ENCODE measurements at regions not wholly inside any gene's neighbourhood (a gene's known extent, or its start where the extent isn't known, plus 50 kb on each side); places are given as distances from the start of the nearest gene placed in this dataset.

DNA sequence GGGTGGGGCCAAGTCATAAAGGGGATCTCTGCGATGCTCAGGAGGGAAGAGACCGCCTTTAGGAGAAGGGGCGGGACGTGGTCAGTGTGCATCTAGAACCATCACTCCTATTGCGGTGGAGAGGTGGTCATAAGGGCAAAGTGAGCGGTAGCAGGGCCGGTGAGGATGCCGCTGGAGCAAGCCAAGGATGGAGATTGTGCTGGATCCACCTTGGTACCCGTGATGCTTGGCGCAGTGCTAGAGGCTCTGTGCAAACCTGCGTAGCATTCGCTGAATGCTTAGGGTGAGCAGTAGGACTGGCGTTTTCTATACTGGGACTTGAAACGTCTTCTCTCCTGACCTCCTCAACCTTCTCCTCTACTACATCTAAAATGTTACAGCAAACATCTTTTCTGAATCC, 294.2 kb downstream of the FGF9 start:
- no peak for DNase-seq (ENCODE audit: low spot score)

GRCh38 chr13:21966014-21966413, 295.1 kb downstream of the FGF9 start:
- no peak for DNase-seq (ENCODE audit: low spot score)

- no peak for DNase-seq (ENCODE audit: low spot score)
Observed at GRCh38 chr13:21967871-21968270, 297.0 kb downstream of the FGF9 start.

DNA sequence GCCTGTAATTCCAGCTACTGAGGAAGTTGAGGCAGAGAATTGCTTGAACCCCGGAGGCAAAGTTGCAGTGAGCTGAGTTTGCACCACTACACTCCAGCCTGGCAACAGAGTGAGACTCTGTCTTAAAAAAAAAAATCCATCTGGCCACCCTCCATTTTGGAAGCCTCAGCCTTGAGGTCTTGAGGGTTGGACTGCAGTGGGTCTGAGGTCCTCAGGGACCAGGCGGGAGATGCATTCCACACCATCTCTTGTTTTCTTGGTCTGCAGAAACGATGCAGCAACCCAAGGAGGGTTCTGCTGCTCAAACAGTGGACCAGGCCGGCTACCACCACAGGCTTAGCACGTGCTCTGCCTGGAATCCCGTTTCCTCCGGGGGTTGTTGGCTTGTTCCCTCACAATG, 299.3 kb downstream of the FGF9 start:
- DNase-seq (ENCODE audit: low spot score) = no peak

DNA sequence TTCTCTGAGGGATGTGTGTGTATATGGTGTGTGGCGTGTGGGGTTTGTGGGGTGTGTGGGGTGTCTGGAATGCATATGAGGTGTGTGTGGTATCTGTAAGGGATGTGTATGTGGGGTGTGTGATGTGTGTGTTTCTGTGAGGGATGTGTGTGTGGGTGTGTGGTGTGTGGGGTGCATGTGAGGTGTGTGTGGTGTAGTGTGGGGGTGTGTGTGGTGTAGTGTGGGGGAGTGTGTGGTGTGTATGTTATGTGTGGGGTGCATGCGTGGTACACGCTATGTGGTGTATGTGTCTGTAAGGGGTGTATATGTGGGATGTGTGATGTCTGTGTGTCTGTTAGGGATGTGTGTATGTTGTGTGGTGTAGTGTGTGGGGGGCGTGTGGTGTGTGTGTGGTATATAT, 300.0 kb downstream of the FGF9 start:
- no peak for DNase-seq (ENCODE audit: low spot score)

DNA sequence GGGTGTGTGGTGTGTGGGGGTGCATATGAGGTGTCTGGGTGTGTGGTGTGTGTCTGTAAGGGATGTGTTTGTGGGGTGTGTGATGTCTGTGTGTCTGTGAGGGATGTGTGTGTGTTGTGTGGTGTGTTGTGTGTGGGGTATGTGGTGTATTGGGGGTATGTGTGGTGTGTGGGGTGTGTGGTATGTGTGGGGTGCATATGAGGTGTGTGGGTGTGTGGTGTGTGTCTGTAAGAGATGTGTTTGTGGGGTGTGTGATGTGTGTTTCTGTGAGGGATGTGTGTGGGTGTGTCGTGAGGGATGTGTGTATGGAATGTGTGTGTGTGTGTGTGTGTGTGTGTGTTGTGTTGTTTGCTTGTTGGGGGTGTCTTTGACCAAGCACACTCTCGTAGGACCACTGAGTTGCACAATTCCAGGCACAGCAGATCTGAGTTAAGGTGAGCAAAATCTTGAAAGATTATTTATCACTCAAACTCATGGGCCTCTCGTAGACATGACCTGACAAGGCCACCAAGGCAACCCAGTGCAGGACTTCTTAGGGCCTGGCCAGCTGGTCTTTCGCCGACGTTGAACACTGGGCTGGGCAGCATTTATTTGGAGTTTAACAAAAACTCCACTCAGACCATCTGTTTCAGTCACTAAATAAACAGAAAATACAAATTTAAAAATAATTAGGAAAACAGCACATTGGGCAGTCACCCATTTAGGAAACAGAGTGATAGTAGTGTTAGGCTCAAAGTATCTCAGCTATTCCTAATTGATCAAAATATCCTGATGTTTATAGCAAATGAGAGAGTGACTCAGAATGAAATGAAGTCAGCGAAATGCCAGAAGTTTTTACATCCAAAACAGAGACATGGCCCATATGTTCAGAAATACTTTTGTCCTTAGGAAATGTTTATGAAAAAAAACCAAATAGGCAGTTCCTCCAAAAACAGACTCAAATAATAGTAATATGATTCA, 301.1 kb downstream of the FGF9 start:
- DNase-seq (ENCODE audit: low spot score) = no peak

DNA sequence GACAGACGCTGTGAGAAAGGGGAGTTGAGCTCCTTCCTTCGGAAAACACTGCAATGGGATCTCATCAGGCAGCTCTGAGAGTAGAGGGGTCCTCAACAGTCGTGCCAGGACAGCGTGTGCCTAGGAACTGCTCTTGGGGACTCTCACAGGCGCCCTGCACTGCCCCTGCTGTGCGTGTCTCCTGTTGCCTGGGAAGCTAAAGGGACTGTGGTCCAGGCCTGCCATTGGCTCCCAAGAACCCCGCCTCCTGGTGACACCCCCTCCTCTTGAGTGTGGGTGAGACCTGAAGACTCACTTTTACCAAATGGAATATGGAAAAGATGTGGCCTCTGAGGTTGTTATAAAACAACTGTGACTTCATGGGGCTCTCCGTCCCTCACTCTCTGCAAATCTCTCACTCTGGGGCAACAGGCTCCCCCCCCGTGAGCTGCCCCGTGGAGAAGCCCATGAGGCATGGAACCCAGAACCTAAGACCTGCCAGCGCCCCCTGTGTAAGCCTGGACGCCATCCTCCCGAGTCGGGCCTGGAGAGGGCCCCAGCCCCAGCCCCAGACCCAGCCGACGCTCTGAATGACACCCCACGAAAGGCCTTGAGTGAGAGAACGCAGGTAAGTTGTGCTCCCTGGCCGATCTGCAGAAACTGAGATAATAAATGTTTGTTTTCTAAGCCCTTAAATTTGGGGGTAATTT, 302.7 kb downstream of the FGF9 start:
- no peak for DNase-seq (ENCODE audit: low spot score)

- no peak for DNase-seq (ENCODE audit: low spot score)
Observed at GRCh38 chr13:21974741-21975140, 303.9 kb downstream of the FGF9 start.

DNA sequence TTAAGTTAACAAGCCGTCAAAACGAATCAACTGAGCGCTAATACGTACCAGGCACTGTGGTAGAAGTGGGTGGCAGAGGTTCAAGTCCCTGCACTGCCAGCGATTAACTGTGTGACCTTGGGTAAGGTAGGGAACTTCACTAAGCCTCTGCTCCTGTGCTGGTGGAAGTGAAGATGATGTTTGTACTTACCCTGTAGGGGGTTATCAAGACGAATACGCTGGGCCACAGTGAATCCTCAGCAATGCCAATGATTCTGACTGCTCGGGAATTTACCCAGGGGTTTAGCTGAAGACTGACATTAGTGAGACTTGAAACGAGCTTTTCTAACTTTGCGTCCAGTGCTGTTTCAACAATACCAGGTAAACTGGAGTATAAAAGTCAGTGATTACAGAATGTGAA, 305.3 kb downstream of the FGF9 start:
- DNase-seq (ENCODE audit: low spot score) = no peak

DNA sequence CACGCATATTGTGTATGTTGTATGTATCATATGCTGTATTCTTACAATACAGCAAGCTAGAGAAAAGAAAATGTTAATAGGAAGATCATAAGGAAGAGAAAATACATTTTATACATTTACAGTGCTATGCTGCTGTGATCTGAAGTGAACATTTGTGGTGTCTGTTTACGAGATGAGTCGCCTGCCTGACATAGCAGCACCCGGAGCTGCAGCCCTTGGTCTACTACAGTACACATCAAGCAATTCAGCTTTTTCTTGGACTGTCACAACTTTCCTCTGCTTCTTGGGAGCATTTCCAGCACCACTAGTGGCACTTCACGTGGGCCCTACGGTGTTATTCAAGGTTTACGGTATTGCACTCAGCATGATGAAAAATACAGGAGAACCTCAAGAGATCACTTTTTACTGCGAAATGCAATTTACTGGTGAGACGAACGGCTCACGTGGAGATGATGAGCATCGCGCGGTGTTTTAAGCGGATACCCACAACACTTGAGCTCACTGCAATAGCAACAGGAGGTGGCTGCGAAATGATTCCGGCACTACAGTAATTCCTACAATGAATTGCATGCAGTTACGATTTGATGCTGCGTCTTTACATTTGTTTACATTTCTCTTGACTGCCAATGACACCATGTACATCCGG, 308.4 kb downstream of the FGF9 start:
- DNase-seq (ENCODE audit: low spot score) = no peak

- DNase-seq (ENCODE audit: low spot score) = no peak
Observed at GRCh38 chr13:21980049-21980448, 309.2 kb downstream of the FGF9 start.

GRCh38 chr13:21984156-21984555, 313.3 kb downstream of the FGF9 start:
- no peak for DNase-seq (ENCODE audit: low spot score)

GRCh38 chr13:21986602-21987001, 315.7 kb downstream of the FGF9 start:
- no peak for DNase-seq (ENCODE audit: low spot score)

DNA sequence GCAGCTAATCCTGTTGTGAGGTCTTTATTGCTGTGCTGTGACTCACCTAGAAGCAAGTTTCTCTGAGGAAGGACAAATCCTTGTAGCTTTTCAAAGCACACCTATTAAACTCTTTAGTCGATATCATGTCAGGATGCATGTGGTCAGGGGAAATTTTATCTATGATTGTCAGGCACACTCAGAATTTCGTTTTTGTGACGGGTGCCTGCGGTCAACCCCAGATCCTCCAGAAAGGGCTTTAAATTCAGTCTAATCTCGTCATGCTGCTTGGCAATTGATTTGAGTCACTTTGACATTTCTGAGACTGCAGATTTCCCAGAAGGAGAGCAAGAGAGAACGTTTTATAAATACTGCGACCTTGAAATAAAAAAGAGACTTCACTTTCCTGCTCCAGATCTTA, 316.9 kb downstream of the FGF9 start:
- no peak for DNase-seq (ENCODE audit: low spot score)

DNA sequence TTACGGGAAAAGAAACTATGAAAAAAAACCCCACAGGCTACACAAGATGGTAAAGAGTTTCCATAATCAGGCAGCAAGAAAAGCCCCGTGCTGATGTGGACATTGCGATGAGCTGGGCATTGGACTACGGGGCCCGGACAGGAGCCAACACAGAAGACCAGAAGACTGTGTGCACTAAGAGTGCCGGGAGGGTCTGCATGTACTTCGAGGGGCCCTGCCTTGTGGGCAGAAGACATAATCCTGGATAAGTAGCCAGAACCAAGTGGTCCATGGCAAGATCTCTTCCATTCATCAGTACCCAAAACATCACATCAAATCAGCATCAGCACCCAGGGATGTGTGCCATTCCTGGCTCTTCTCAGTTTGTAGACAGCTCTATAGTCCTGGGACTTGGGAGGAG, 317.8 kb downstream of the FGF9 start:
- DNase-seq (ENCODE audit: low spot score) = no peak

GRCh38 chr13:21996049-21996448, 325.2 kb downstream of the FGF9 start:
- DNase-seq (ENCODE audit: low spot score) = no peak

GRCh38 chr13:21997726-21998125, 326.9 kb downstream of the FGF9 start:
- DNase-seq (ENCODE audit: low spot score) = no peak

DNA sequence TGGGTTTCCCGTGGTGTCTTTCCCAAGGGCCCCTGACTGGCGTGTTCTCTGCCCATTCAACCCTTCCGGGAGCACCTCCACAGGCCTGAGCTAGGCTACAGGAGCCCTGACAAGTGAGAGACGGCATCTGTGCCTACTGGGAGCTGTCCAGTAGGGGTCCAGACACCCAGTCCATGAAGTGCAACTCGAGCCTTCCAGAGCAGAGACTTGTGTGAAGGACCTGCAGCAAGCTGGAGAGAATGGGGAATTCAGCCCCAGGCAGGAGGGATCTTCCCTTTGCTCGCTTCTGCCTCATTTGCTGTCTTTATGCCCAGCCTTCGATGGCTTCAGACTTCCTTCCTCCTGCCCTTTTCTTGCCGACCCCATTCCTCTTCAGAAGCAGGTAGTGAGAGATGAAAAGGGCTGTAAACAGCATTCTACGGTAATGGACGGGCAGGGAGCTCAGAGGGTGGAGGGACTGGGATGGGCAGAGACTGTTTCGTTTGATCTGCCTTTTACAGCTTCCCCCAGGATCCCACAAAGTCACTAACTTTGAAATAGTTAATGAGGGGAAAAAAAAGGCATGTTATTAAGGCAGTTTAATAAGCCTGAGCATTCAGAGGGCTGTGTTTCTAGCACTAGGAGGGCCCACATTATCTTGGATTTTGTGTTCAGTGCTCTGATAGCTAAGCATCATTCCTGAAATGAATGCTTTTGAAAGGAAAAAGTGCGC, 327.6 kb downstream of the FGF9 start:
- DNase-seq (ENCODE audit: low spot score) = no peak

DNA sequence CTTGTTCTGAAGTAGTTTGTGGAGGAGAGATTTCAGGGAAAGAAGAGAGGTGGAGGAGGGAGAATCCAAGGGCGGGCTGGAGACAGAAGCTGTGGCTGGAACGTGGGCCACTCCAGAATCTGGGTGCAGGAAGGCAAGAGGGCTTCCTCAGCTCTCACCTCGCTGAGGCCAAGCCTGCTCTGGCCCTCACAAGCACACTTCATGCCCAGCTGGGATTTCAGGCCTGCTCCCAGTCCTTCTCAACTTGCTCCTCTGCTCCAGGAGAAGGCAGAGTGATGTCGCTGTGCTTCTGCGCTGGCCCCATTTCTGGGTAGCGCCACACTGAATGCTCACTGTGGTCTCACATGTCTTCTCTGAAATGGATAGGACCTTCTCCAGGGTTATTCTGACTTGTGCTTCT, 328.8 kb downstream of the FGF9 start:
- no peak for DNase-seq (ENCODE audit: low spot score)

DNA sequence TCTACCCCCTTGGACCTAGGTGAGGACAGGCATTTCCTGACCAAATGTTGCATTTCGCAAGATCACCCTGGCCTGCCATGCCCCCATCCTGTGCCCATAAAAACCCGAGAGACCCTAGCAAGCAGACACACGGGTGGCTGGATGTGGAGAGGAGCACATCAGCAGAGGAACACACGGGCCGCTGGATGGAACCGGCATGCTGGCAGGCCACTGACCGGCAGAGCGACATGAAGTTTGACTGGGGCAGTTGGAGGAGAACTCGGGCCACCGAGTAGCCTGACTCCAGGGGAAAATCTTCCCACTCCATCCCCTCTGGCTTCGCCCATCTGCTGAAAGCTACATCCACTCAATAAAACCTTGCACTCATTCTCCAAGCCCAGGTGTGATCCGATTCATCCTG, 329.3 kb downstream of the FGF9 start:
- DNase-seq (ENCODE audit: low spot score) = no peak

- DNase-seq (ENCODE audit: low spot score) = no peak
Observed at GRCh38 chr13:22001336-22001735, 330.5 kb downstream of the FGF9 start.

- DNase-seq (ENCODE audit: low spot score) = no peak
Observed at GRCh38 chr13:22002893-22003292, 332.0 kb downstream of the FGF9 start.
